Islet precursor cell (in vitro differentiated cells): ENCODE measurements at regions not wholly inside any gene's neighbourhood (a gene's known extent, or its start where the extent isn't known, plus 50 kb on each side); places are given as distances from the start of the nearest gene placed in this dataset.

Source experiments
- DNase-seq: peaks from one replicate; pipeline ENCODE4 v3.0.0-alpha.2; 2018

DNA sequence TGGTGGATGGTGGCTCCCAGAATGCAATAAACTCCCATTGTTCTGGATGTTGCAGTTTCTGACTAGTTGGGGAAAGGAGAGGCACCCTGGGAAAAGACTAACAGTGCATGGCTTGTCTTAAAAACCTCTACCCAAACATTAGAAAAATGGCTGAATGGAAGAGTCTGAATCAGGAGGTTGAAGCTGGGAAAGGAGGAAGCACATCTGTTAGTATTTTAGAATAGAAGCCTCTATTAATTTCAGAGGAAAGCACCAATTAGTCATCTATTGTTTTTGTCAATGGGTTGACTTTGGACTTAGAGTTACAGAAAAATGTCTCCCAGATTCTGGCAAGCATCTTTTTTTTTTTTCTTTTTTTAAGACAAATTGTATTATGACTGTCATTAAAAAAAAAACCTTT is 56.1 kb upstream of the ELMO1 start:
- DNase-seq, result no peak

DNA sequence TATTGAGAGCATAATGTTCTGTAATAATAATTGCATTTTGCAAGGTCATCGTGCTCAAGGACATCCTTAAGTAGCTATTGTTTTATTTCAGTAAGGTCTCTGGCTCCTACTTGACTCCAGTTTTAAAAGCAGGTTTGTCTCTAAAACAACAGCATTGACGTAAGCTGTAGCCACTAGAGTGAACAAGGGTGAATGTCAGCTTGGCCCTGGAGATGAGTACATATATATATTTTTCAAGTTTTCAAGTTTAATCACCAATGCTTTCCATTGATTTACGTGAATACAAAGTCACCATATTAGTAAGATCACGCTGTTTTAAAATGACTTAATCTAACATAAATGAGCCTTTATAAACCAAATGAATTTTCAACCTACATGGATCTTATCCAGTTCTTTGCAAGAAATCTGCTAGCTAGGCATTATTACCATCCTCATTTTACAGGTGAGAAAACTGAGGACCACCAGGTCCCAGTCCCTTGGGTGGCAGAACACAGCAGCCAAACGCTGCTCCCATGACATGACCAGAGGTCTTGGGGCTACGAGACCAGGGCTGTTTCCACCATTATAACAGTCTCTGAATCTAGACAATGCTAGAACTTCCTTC is 57.2 kb upstream of the ELMO1 start:
- no peak for DNase-seq

DNA sequence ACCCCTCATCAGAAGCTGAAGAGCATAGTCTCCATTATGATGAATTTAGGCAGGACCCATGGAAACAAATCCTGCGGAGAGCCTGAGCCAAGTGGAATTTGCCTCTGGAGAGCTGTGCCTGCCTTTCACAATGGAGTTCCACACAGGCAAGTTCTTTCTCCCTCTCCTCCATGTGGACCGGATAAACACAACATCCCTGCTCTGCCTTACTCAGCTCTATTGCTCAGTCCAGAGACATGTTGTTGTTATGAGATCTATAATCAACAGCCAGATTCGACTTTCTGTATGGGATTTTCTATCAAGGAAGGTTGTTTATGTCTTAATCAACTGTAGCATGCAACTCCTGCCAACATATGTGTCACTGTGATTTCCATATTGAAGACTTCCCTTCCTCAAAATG is 59.5 kb upstream of the ELMO1 start:
- no peak for DNase-seq

DNA sequence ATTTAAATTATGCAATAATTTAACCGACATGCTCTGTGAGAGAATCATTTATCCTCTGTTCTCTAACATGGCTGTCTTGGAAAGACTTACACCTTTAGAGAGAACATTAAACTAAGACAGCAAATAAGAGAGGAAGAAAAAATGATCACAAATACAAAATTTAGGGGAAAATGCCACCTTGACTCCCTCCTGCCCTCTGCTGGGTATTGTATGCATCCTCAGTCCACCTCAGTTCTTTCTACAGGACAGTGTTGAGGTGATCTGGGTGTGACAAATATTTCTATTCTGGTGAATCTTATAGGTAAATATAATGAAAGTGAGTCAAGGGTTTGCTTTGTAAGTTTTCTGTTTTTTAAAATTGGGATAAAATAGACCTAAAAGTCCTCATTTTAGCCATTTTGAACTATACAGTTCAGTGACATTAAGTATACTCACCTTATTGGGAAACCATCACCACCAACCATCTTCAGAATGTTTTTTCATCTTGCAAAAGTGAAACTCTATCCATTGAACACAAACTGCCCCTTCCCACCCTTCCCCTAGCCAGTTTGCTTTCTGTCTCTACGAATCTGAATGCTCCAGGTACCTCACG is 61.5 kb upstream of the ELMO1 start:
- no peak for DNase-seq

DNA sequence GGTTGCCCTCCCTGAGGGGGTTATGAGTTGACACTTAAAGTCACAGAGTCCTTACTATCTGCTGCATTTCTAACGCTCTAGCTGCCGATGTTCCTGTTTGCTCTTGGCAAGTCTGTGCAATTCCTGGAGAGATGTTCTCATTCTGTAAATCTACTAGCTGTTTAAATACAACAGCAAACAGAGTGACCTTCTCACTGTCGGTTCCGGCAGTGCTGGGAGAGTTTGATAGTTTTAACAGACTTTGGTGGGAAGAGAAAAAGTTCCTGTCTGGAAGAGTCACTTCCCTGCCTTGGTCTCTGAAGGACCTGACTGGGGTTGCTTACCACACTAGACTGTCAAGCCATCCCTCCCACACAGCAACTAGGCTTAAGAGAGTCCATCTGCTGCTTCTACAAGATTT is 63.3 kb upstream of the ELMO1 start:
- no peak for DNase-seq

DNA sequence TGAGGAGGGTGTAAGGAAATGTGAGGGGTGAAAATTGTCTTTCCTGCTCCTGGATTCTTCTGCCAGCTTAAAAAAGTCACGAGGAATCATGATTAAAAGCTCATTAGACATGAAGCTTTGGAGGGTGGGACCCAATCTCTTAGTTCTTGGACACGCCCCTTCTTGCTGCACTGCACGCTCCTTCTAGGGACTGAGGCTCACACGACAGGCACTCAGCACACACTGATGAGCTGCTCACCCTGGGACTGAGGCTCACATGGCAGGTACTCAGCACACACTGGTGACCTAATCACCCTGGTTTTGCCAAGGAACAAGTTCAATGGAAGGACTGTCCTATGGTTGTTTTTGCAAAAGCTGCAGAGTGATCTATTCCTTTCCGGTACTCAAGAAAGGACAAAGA is 65.8 kb upstream of the ELMO1 start:
- no peak for DNase-seq

DNA sequence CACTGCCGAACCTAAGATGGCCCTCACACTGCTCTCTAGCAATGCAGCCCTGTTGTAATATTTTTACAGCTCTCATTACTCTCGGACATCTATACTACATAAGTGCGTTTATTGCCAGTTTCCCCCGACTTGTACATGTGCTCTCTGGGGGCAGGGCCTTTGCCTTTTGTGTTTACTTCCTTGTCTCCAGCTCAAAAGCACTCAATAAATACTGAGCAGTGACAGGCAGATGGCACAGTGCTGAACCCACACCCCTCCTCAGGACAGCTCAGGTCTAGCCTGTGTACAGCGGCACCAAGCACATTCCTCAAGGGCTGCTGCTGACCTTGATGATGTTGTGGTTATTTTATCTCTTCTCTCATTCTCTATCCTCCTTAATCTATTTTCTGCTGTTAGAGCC is 68.0 kb upstream of the ELMO1 start:
- peak; percentile 63 for DNase-seq

DNA sequence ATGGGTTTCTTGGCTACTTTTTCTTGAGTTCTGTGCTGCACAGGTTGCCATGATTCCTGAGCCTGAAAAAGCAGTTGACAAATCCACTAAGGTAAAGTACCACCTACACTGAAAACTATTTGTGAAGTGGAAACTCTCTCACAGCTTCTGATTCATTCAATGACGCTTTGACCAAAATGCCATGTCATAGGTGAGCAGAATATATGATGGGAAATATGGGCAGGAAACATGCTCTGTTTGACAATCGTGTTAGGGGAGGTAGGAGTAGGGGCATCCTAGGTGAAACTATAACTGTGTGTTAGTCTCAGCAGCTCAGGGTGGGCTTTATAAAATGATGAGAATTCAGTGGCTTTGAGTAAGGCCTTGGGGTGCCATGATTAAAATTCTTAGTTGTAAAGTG is 69.6 kb upstream of the ELMO1 start:
- DNase-seq, result no peak

DNA sequence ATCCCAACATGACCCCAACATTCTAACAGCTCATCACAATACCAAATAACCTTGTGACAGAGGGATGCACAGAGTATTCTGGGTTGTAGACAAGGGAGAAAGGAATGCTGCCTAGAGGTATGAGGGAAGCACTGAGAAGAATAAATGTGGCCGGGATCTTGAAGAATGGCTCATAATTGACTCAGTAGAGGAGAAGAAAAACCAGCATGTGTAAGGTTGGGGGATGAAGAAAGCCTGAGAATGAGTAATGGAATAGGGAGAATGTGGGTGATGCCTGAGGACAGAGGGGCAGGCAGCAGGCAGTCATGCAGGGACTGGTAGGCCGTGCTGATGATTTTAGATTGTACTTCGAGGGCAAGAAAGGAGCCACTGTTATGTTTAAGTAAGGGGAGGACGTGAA is 75.4 kb upstream of the ELMO1 start:
- no peak for DNase-seq

DNA sequence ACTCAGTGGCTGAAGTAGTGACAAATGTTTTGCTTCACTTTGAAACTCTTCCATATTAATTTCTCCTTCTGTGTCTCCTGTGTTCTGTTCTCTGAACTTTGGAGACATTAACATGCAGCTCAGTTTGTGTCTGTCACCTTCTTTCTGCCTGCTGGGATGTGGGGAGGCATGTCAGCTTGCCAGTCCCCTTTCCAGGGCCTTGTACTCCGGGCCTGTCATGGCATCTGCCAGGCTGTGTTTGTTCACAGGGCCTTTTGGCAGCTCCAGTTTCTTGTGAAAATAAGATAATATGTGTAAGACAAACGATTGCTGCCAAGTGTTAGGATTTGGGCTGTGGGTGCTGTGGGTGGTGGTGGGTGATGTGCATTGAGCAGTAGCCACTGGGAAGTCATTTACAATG is 76.1 kb upstream of the ELMO1 start:
- DNase-seq, result no peak

DNA sequence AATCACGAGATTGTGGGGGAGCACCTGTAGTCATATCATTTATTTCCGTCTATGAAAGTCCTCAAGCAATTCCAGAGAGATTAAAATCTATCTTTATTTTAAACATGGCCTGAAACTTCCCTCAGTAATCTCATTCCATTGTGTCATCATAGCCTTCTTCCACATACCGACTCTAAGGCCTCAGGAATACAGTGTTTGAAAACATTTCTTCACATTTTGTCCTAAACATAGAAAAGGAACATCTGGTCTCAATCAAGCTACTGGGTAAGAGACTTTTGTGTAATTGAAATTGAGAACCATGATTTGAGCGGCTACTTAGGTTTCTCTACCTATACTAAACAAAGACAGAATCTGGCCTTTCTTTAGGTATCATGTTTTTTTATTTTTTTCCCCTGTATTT is 78.0 kb upstream of the ELMO1 start:
- no peak for DNase-seq

DNA sequence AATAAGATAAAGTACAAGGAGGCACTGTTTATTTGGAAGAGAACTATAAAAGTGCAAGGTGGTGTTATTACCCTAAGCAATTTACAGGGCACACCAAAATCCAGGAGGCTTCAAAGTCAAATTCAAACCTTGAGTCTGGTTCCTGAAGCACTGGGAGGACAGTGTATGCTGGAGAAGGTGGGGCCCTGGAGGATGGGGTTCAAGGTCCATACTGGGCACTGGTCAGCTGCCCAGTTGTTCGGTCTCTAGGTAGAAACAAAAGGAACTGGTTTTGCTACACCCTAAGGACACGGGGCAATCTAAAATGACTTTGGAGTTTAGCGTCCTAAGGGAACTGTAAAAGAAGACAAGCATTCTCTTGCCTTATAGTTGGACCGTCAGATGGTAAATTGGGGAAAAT is 78.4 kb upstream of the ELMO1 start:
- no peak for DNase-seq

DNA sequence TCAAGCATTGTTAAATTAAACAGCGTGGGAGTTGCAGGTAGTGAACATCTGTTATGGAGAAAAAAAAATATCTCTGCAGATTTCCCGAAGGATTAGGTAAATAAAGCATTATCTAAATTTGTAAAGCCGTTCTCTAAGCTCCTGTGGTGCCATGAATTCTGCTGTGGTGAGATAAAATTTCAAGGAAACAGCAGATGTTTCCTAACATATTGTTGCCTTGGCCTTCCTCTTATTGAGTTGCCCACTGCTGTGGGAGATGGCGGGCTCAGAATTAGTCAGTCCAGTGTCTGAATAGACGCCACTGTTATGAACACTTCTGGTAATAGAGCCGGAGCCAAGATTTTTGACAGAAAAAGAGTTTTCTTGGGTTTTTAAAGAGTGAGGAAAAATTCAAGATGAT is 82.6 kb upstream of the ELMO1 start:
- DNase-seq, result no peak

DNA sequence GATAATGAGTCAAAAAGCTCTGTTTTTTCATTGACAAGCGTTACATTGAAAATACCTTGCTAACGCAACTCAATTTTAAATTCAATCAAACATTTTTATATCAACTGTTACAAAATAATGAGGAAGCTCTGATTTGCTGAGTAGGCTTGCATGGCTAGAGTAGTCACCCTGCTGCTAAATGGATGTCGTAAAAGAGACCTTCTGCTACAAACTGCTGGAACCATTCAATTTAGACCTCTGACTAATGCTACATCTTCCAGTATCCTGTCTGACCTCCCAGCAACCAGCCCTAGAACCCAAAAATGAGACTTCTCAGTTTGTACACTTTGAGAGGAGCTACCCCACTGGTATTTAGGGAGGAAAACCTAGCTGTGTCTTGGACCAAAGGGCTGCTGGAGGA is 84.0 kb upstream of the ELMO1 start:
- DNase-seq, result no peak

DNA sequence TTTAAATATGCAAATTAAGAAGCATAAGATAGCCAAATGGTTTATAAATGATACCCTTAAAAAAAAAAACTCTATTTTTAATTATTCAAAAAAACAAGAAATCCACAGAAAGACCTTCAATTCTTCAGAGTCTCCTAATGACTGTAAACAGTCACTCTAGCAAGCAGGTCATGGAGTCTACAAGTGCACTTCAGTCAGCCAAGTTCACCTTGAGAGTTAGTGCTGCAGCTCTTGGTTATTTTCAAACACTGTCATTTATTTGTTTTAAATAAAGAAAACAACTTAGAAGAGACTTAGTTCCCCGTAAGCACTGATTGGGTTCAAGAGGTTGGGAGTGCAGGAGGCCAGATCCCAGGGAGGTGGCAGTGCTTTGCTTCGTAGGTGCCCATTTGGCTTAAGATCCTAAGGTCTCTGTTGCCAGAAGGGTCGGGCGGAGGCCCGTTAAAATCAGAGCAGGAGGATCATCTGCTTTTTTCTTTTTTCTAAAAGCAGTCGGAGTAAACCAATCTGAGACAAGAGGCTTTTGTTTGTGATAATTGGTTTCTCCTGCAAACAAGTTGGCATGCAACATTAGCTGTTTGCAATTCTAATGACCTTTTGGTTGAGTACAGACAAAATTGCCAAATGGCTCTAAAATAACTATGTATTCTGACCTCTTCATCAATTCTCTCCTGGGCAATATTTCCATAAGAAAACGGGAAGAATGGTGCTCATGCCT is 86.4 kb upstream of the ELMO1 start:
- DNase-seq, result no peak

DNA sequence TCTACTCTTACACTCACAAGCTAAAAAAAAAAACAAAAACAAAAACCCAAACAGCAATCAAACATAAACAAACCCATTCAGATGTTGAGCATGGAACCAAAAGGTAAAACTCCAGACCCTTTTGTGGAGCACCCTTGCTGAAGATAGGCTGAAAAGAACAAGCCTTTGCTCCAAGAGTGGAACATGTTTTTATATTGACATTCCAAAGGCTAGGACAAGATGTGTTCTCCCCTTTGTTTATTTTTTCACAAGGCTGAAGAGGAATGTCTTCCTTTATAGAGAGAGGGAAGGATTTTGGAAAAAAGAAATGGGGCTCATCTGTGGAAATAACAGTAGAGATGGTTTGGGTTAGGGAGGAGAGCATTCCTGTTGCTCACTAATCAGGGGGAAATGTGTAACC is 87.2 kb upstream of the ELMO1 start:
- DNase-seq, result no peak

DNA sequence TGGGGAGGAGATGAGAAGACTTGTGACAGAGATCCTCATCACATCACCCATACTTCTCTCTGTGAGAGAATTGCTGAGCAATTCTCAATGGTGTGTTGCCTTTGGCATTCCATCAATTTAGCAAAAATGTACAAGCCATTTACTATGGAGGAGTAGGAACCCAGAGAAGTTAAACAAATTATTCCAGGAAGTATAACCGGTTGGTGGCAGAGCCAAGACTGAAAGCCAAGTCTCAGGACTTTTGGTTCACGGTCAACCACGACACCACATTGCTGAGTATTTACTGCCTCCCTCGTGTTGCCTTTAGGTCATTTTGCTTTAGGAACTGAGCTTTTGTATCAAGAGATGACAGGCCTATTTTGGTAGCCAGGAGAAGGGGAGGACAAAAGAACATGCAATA is 88.0 kb upstream of the ELMO1 start:
- DNase-seq, result no peak

DNA sequence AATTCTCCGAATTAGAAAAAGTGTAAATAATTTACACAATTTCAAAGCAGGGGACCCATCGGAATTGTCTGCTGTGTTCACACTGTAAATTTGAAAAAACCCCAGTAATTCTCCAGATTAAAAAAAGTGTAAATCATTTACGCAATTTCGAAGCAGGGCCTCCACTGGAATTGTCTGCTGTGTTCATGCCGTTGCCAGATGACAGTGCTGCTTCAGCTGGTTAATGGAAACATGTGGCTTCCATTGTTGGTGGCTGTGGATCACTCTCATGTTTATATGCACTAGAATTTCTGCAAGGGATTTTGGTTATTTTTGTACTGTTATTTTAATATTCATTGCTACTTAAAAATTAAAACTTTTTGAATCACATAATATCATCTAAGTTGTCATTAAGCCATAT is 88.8 kb upstream of the ELMO1 start:
- no peak for DNase-seq

DNA sequence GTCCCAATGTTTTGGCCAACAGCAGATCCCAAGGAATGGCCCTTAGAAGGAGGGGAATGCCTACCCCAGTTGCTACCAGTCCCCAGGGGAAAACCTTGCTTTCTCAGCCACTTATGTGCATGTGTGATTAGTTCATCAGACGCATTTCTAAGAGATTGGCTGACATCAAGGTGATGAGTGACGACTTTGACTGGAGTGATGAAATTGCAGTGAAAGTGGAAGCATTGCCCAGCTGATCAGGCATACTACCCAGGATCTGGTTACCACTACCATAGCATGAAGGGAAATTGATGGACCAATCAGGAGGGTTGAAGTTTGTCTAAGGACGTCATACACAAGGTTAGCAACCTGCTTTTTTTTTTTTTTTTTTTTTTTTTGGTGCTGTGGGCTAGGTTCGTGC is 90.3 kb upstream of the ELMO1 start:
- no peak for DNase-seq

DNA sequence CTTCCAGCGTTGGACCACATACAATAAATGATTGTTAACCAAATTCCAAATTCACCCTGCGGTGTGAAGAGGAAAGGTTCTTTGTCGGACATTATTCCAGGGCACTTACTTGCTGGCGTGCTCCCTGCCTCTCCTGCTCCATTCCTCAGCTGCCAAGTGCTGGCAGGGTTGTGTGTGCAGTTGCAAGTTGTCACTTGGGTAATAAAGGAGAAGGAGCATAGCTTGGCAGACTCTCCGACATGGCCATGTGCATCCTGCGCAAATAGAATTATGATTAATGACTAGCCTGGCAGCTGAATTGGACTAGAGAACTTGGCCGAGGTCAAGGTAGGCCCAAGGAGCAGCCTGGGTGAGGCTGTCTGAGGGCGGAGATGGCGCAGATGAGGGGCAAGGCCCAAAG is 92.3 kb upstream of the ELMO1 start:
- no peak for DNase-seq

DNA sequence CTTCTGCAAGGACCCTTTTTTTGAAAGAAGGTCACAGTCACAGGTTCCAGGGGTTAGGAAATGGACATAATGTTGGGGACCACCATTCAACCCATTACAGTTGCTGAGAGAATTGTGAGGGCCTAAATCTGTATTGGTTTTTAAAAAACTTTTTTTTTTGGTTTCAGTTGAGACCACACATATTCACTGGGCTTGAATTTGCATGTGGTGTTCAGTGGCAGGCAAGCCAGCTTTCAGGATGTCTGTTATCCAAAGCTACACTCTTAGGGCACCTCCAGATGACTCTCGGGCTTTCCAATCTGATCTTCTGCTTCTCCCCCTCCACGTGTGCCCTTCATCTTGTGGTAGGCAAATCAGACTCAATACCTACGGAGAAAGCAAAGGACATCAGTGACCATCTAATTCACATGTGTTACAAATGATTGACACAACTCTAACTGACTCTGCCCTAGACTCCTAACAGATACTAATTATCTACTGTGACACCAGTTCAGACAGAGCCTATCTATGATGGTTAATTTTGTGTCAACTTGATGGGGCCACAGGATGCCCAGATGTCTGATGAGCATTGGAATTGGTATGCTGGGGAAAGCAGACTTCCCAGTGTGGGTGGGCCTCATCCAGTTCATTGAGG is 93.3 kb upstream of the ELMO1 start:
- no peak for DNase-seq

DNA sequence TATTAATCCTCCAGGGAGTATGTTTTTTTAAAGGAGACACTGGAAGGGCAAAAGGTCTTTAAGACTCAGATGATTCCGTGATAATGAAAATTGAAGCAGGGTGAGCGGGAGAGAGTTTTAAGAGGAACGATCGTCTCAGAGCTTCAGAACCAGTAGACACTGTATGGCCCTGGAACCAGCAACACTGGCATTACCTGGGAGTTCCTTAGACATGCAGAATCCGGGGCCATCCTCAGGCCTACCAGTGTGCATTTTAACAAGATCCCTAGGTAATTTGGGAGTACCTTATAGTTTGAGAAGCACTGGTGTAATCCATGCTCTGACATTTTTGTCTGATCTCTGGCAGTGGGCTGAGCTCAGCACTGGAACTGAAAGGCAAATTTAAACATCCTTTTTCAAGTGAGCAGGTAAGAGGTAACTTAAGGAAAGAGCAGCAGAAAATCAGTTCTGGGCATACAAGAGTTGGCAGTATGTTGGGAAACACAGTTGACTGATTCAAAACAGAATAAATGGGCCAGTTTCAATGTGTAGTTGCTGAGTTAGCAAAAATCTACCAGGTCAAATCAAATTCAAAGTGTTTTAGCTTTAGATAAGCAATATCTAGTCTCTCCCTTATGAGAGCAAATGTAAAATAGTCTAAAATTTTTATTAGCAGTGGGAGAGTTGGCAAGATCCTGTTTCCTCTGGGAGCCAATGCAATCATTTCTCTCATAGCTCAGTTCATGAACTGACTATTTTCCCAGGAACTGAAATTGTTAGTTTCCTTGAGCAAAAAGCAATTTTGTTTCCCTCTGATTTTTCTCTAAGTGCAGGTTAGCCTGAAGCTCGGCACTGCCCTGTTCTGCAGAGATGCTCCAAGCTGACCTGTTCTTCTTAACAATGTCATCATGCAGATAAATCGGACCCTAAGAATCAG is 97.2 kb upstream of the ELMO1 start:
- no peak for DNase-seq

DNA sequence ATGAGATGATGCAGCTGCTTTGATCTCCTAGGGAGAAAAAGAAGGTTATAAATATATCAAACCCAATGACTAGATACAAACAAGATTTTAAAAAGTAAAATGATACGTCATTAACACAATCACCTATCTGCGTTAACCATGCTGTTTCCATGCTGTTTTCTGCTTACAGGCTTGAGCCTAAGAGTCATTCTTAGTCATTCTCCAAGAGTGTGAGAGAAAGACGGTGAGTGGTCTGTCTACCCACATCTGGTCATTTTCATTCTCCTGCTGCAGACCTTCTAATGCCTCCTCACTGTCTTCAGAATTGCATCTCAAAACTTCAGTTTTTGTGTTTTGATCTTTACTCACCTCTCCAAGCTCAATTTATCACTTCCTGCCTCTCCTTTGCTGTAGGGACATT is 98.0 kb upstream of the ELMO1 start:
- DNase-seq, result no peak
